GM19328 (cell line): ENCODE measurements at regions not wholly inside any gene's neighbourhood (a gene's known extent, or its start where the extent isn't known, plus 50 kb on each side); places are given as distances from the start of the nearest gene placed in this dataset.
"Not testable (repeated sequence)": the region's sequence is repeated elsewhere in the genome, so short reads cannot be mapped to it uniquely, and the experiment has no call there.

Experiments
- ATAC-seq: cut with Tn5 transposase; IDR thresholded peaks from one replicate; pipeline ENCODE4 v1.9.1; 2021; ENCODE audit warnings: mild to moderate bottlenecking, moderate library complexity; ENCODE audit not compliant: unreplicated experiment

DNA sequence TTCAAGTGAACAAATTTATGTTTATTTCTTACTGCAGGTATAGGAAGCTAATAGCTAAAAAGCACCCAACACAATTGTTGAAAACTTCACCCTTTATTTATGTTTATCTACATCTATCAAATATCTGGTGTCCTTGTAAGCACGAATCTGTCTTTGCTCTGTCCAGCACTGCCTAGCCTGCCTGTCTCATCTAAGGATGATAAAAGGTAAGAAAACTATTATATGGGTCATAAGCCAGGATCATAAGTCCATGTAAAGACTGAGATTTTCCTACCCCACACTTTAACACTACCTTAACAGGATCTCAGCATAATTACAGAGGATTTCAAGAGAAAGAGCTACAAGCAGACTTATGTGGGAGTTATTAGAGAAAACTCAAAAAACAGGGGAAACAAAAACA lies 365.6 kb upstream of the TMEFF2 start:
- no peak for ATAC-seq

DNA sequence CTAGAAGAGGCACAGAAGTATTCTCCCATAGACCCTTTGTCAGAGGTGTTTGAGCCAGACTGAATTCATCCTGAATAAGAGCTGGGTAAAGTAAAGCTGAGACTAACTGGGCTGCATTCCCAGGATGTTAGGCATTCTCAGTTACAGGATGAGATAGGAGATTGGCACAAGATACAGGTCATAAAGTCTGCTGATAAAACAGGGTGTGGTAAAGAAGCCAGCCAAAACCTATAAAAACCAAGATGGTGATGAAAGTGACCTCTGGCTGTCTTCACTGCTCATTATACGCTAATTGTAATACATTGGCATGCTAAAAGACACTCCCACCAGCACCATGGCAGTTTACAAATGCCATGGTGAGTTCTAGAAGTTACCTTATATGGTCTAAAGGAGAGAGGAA lies 364.9 kb upstream of the TMEFF2 start:
- ATAC-seq = no peak

- no peak for ATAC-seq
These were observed 363.9 kb upstream of the TMEFF2 start for GRCh38 chr2:192558637-192559036.

- no peak for ATAC-seq
These were observed 361.0 kb upstream of the TMEFF2 start for GRCh38 chr2:192555740-192556139.

- no peak for ATAC-seq
These were observed 357.0 kb upstream of the TMEFF2 start for GRCh38 chr2:192551760-192552159.

- no peak for ATAC-seq
These were observed 351.8 kb upstream of the TMEFF2 start for GRCh38 chr2:192546565-192546964.

GRCh38 chr2:192544371-192544955 lies 349.7 kb upstream of the TMEFF2 start:
- no peak for ATAC-seq

- not testable (repeated sequence) for ATAC-seq
These were observed 347.7 kb upstream of the TMEFF2 start for GRCh38 chr2:192542148-192543066.

DNA sequence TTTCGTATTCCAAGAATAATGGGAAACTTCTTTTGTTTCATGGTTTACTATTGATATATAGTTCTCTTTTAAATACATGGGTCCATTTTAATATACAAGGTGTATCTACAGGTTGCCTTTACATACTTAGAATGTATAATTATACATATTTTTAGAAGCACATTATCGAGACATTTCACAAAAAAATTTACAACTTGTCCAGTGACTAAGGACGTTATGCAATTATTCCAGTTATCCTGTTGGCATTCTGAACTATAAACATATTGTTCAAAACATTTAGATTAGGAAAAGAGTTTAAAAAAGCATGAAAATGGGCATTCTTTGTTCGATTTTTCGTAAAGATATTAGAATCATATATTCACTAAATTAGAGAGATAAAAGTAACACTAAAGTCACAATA lies 344.6 kb upstream of the TMEFF2 start:
- ATAC-seq = no peak

DNA sequence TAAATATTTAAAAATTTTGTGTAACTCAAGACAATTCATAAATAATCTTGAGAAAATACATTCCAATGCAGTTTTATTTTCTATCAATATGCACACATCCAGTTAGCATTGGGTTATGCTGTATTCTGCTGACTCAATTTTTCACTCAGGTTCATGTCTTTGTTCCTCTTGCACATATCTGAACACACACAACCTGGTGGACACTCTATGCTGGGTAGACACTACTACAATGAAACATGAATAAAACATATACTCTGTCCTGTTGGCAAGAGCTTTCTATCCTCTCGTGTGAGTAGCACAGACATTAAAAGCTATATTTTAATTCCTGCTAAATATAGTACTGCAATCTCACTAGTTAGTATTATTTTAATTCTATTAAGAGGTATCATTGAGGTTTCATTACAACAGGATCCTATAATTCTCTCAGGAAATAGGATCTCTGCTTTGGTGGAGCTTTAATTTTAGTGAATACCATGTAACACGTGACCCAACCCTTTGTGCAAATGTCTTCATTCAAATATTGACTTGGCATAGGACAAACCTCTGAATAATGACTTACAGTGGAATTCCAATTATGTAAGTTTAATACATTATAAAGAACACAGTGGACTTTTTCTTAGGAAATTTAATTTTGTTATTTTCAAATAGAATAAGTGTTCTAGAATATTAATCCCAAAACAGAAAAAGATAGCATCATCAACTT lies 342.3 kb upstream of the TMEFF2 start:
- ATAC-seq = no peak

DNA sequence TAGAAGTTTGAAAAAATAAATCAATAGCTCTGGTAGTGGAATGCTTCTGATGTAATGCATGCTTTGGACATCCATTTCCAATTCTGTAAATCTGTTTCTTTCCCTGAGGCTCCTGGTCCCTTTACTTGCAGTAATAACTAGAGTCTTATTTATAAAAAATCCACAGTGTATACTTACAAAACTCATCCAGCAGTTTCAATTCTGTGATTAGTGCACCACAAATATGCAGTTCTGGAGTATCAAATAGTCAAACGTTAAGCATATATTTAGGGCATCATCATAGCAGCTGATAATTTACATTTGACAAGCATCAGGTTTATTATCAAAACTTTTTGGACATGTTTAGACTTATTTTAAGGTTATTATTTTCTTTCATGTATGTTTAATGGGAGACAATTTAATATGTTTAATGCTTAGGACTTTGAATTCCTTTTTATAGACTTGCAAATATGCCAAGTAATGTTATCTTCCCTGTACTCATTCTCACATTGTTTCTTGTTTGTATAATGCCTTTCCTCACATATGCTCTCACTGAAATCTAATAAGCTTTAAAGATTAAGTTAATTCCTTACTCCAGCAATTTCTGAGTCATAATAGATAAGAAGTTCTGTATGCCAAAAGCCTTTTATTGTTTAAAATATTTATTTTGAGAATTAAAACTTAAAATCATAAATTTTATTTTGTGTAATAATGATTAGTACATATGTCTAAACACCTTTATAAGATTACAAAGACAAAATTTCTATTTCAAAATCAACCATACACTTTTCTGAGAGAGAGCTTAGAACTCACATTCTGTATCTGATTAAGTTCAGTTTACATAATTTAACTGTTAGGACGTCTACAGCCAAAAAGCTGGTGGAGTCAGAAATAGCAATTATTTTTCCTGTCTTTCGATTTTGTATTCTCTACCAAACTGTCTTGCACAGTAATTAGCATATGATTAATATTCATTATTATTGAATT lies 341.5 kb upstream of the TMEFF2 start:
- no peak for ATAC-seq

GRCh38 chr2:192534072-192534471 lies 339.3 kb upstream of the TMEFF2 start:
- ATAC-seq = no peak

GRCh38 chr2:192524642-192525251 lies 330.0 kb upstream of the TMEFF2 start:
- not testable (repeated sequence) for ATAC-seq

- not testable (repeated sequence) for ATAC-seq
These were observed 329.5 kb upstream of the TMEFF2 start for GRCh38 chr2:192524214-192524613.

GRCh38 chr2:192515937-192516336 lies 321.2 kb upstream of the TMEFF2 start:
- no peak for ATAC-seq

GRCh38 chr2:192513575-192513974 lies 318.8 kb upstream of the TMEFF2 start:
- no peak for ATAC-seq

- not testable (repeated sequence) for ATAC-seq
These were observed 313.2 kb upstream of the TMEFF2 start for GRCh38 chr2:192507836-192508450.

- ATAC-seq = peak; percentile 56
These were observed 305.9 kb upstream of the TMEFF2 start for GRCh38 chr2:192500550-192501200.

- no peak for ATAC-seq
These were observed 304.7 kb upstream of the TMEFF2 start for GRCh38 chr2:192499476-192499875.
